ENCODE measurements at regions not wholly inside any gene's neighbourhood (a gene's known extent, or its start where the extent isn't known, plus 50 kb on each side); places are given as distances from the start of the nearest gene placed in this dataset.
"Not testable (repeated sequence)": the region's sequence is repeated elsewhere in the genome, so short reads cannot be mapped to it uniquely, and the experiment has no call there.

- no peak overlapping the region for H3K4me3 ChIP-seq (ENCODE audit: low read length)
- DNase-seq (ENCODE audit: low read depth): no peak
- no peak for TF ChIP-seq CTCF (conservative IDR thresholded peaks at IDR 0.05; ENCODE audit: low read length)
These were observed 297.1 kb upstream of the NCAM1 start for GRCh38 chr11:112663947-112664634.

- no peak overlapping the region for H3K4me3 ChIP-seq (ENCODE audit: low read length)
- no peak for TF ChIP-seq CTCF (conservative IDR thresholded peaks at IDR 0.05; ENCODE audit: low read length)
- DNase-seq (ENCODE audit: low read depth): no peak
These were observed 295.9 kb upstream of the NCAM1 start for GRCh38 chr11:112665291-112665690.

GRCh38 chr11:112666253-112666652, 295.0 kb upstream of the NCAM1 start:
- H3K4me3 ChIP-seq (ENCODE audit: low read length): no peak overlapping the region
- DNase-seq (ENCODE audit: low read depth): no peak
- no peak for TF ChIP-seq CTCF (conservative IDR thresholded peaks at IDR 0.05; ENCODE audit: low read length)

GRCh38 chr11:112670806-112671570, 290.2 kb upstream of the NCAM1 start:
- no peak for TF ChIP-seq CTCF (conservative IDR thresholded peaks at IDR 0.05; ENCODE audit: low read length)
- no peak for DNase-seq (ENCODE audit: low read depth)
- H3K4me3 ChIP-seq (ENCODE audit: low read length): no peak overlapping the region

- peak; percentile 26 for DNase-seq (ENCODE audit: low read depth)
- not testable (repeated sequence) for H3K4me3 ChIP-seq (ENCODE audit: low read length)
These were observed 287.8 kb upstream of the NCAM1 start for GRCh38 chr11:112673401-112673800.

GRCh38 chr11:112685111-112685510, 276.1 kb upstream of the NCAM1 start:
- DNase-seq (ENCODE audit: low read depth): no peak
- no peak overlapping the region for H3K4me3 ChIP-seq (ENCODE audit: low read length)
- TF ChIP-seq CTCF (conservative IDR thresholded peaks at IDR 0.05; ENCODE audit: low read length): no peak

GRCh38 chr11:112689851-112690250, 271.4 kb upstream of the NCAM1 start:
- no peak overlapping the region for H3K4me3 ChIP-seq (ENCODE audit: low read length)
- no peak for TF ChIP-seq CTCF (conservative IDR thresholded peaks at IDR 0.05; ENCODE audit: low read length)
- DNase-seq (ENCODE audit: low read depth): no peak

Data from AG10803 (cell line).